Peyer's patch (tissue), 4 donors: ENCODE measurements at regions not wholly inside any gene's neighbourhood (a gene's known extent, or its start where the extent isn't known, plus 50 kb on each side); places are given as distances from the start of the nearest gene placed in this dataset.
A peak's percentile ranks its signal among the peaks of the same experiment; 100 is the strongest.

Experiments
- DNase-seq, 3 donors: peaks; one replicate each; pipeline ENCODE4 v3.0.0-alpha.2; 2017 to 2019
- H3K27ac ChIP-seq, 4 donors: fragments of 200-600 bp; sonication (generic); one replicate each; pipeline ENCODE4 v1.5.1; 2016 to 2019
- H3K27me3 ChIP-seq, 2 donors: fragments of 200-600 bp; sonication (generic); one replicate each; pipeline ENCODE4 v1.5.1; 2019
- H3K36me3 ChIP-seq, 3 donors: fragments of 200-600 bp; sonication (generic); one replicate each; pipeline ENCODE4 v1.5.1; 2016 to 2019
- H3K4me1 ChIP-seq, 4 donors: fragments of 200-600 bp; sonication (generic); one replicate each; pipeline ENCODE4 v1.5.1; 2016 to 2019
- H3K4me3 ChIP-seq, 4 donors: fragments of 200-600 bp; sonication (generic); 1 replicate in 3 of 4; 2 replicates in 1 of 4; pipeline ENCODE4 v1.5.1; 2016 to 2019; ENCODE audit warnings: mild to moderate bottlenecking in 1 of 4
- H3K9me3 ChIP-seq, 4 donors: fragments of 200-600 bp; sonication (generic); one replicate each; pipeline ENCODE4 v1.5.1; 2016 to 2019; ENCODE audit warnings: mild to moderate bottlenecking in 1 of 4
- CTCF ChIP-seq, 6 experiments: fragments of 450-650 bp in 4 of 6; fragments of 200-600 bp in 2 of 6; sonication (generic) in 1 of 6; IDR thresholded peaks; one replicate each; pipeline ENCODE4 v1.5.1; 2017 to 2019; ENCODE audit warnings: antibody characterized with exemption in 6 of 6, mild to moderate bottlenecking in 3 of 6, moderate library complexity in 1 of 6
- POLR2A ChIP-seq, 2 donors: fragments of 450-650 bp; IDR thresholded peaks; one replicate each; pipeline ENCODE4 v1.5.1; 2017; ENCODE audit warnings: antibody characterized with exemption in 2 of 2, mild to moderate bottlenecking in 2 of 2, moderate library complexity in 2 of 2

GRCh38 chr9:94014066-94014654 is 59.0 kb upstream of the BARX1 start:
- Histone ChIP-seq H3K27ac (no peak overlapping the region), H3K4me3 (no peak overlapping the region), H3K9me3 (no peaks in the 10 kb centered on the region), H3K27me3 (no peaks in the 10 kb centered on the region), H3K4me1 (peaks cover 0 to 5% (median 0%) of the 10 kb centered on the region in 4 donors), H3K36me3 (no peaks in the 10 kb centered on the region)
- DNase-seq, result no peak
- TF ChIP-seq POLR2A (IDR thresholded peaks at IDR 0.05) (no peak), CTCF (IDR thresholded peaks at IDR 0.05) (peak; percentile 37 to 58 (median 52))

GRCh38 chr9:94010980-94011533 is 55.9 kb upstream of the BARX1 start:
- DNase-seq, result no peak
- H3K9me3 ChIP-seq, result no peaks in the 10 kb centered on the region
- TF ChIP-seq POLR2A (IDR thresholded peaks at IDR 0.05), result no peak
- H3K27me3 ChIP-seq, result no peaks in the 10 kb centered on the region
- H3K27ac ChIP-seq, result no peak overlapping the region
- no peaks in the 10 kb centered on the region for H3K36me3 ChIP-seq
- no peak overlapping the region for H3K4me3 ChIP-seq
- H3K4me1 ChIP-seq, result no peaks in the 10 kb centered on the region

GRCh38 chr9:94005272-94005901 is 50.2 kb upstream of the BARX1 start:
- no peak for DNase-seq
- Histone ChIP-seq H3K27me3 (no peaks in the 10 kb centered on the region), H3K27ac (no peak overlapping the region), H3K9me3 (no peaks in the 10 kb centered on the region), H3K4me1 (no peaks in the 10 kb centered on the region), H3K4me3 (no peak overlapping the region), H3K36me3 (no peaks in the 10 kb centered on the region)
- TF ChIP-seq CTCF (IDR thresholded peaks at IDR 0.05), result no peak
- TF ChIP-seq POLR2A (IDR thresholded peaks at IDR 0.05), result no peak
